Panc1 (cell line): ENCODE measurements at regions not wholly inside any gene's neighbourhood (a gene's known extent, or its start where the extent isn't known, plus 50 kb on each side); places are given as distances from the start of the nearest gene placed in this dataset.

Experiments
- ATAC-seq: fragments of 200-7000 bp; cut with Tn5 transposase; 2 replicates; pipeline ENCODE4 v1.9.1; 2020; ENCODE audit warnings: mild to moderate bottlenecking, moderate library complexity
- BruUV-seq: library from RNA; stranded (reverse); fragments of 400-500 nt; replicated peaks from 2 replicates; lab custom pipeline; 2021; lab: Mats Ljungman, UMichigan
- CTCF ChIA-PET: fragments of 300-600 bp; sonication (Branson Sonifier 250); formaldehyde crosslinking; loops from one replicate; lab custom pipeline; 2022; ENCODE audit warnings: antibody characterized with exemption; lab: Charles Lee
- POLR2A ChIA-PET: fragments of 300-600 bp; sonication (Branson Sonifier 250); formaldehyde crosslinking; loops from one replicate; lab custom pipeline; 2022; ENCODE audit warnings: antibody characterized with exemption; lab: Charles Lee
- DNase-seq: peaks from one replicate; pipeline ENCODE4 v3.0.0-alpha.2; 2010; ENCODE audit warnings: low read depth, low spot score
- H3K27ac ChIP-seq: 2 replicates; pipeline ENCODE4 v1.5.1; 2011; ENCODE audit warnings: mild to moderate bottlenecking, low read length, inconsistent platforms
- H3K27me3 ChIP-seq: fragments of 200-500 bp; sonication (Bioruptor generic); 2 replicates; pipeline ENCODE4 v1.6.0; 2014; ENCODE audit warnings: low read length, inconsistent platforms; ENCODE audit not compliant: control insufficient read depth, insufficient read depth
- H3K36me3 ChIP-seq: fragments of 200-500 bp; sonication (Bioruptor generic); 2 replicates; pipeline ENCODE4 v1.5.1; 2014; ENCODE audit warnings: inconsistent platforms, mild to moderate bottlenecking, low read length, moderate library complexity; ENCODE audit not compliant: control insufficient read depth, insufficient read depth
- H3K4me1 ChIP-seq: 2 replicates; pipeline ENCODE4 v1.5.1; 2011; ENCODE audit warnings: inconsistent platforms, mild to moderate bottlenecking, low read length, moderate library complexity; ENCODE audit not compliant: control insufficient read depth, insufficient read depth
- H3K4me3 ChIP-seq, 2 experiments: 2 replicates each; pipeline ENCODE4 v1.5.1; 2011 to 2012; ENCODE audit warnings: low read depth in 2 of 2, low read length in 2 of 2, mild to moderate bottlenecking in 2 of 2, inconsistent platforms in 1 of 2, moderate library complexity in 1 of 2
- H3K9me3 ChIP-seq: fragments of 200-500 bp; sonication (Bioruptor generic); 2 replicates; pipeline ENCODE4 v1.5.1; 2014; ENCODE audit warnings: low read depth, mild to moderate bottlenecking, inconsistent platforms, low read length, moderate library complexity; ENCODE audit not compliant: control insufficient read depth, insufficient read depth
- CTCF ChIP-seq: fragments of 450-650 bp; IDR thresholded peaks from 2 replicates; pipeline ENCODE4 v1.5.1; 2017; ENCODE audit warnings: mild to moderate bottlenecking
- POLR2AphosphoS5 ChIP-seq: IDR thresholded peaks from 2 replicates; pipeline ENCODE4 v1.6.1; 2012; ENCODE audit warnings: mild to moderate bottlenecking, low read depth, low read length, moderate library complexity
- REST ChIP-seq, 2 experiments: IDR thresholded peaks; 2 replicates each; pipeline ENCODE4 v1.6.1; 2011 to 2012; ENCODE audit warnings: low read depth in 2 of 2, control low read depth in 1 of 2, low read length in 1 of 2, mild to moderate bottlenecking in 1 of 2, moderate library complexity in 1 of 2; ENCODE audit not compliant: insufficient read depth in 1 of 2
- SIN3A ChIP-seq: IDR thresholded peaks from 2 replicates; pipeline ENCODE4 v1.6.1; 2012; ENCODE audit warnings: low read depth, mild to moderate bottlenecking, low read length, moderate library complexity, borderline replicate concordance; ENCODE audit not compliant: insufficient read depth
- TCF7L2 ChIP-seq: IDR thresholded peaks from 2 replicates; pipeline ENCODE4 v1.6.1; 2011; ENCODE audit warnings: mild to moderate bottlenecking, low read depth, low read length, inconsistent platforms
- in situ Hi-C: cut with HindIII; loops from 2 replicates; pipeline ENCODE4 v1.10.0; 2016; ENCODE audit warnings: low sequenced_read_pairs, low pct_unique_long_range_greater_than_20kb
- intact Hi-C: fragments of 100-400 bp; cut with micrococcal nuclease; formaldehyde crosslinking; loops from one replicate; pipeline ENCODE4 v1.10.0; 2022; ENCODE audit not compliant: unreplicated experiment

GRCh38 chr12:11581179-11581755 lies 68.2 kb upstream of the ETV6 start:
- BruUV-seq = no TSS peak
- H3K9me3 ChIP-seq = no peaks in the 10 kb centered on the region
- H3K4me1 ChIP-seq = no peaks in the 10 kb centered on the region
- no peak overlapping the region for H3K4me3 ChIP-seq
- in situ Hi-C loops = no loop called here
- no peaks in the 10 kb centered on the region for H3K36me3 ChIP-seq
- no peak overlapping the region for H3K27ac ChIP-seq
- ChIA-PET POLR2A (no interaction called here), CTCF (interaction anchor here (0.6 to 1.0 kb wide), 2 partner anchors 216 to 452 kb away, joined by 3 to 6 read pairs; no protein-coding TSS in a partner anchor)
- DNase-seq (peak; percentile 13), ATAC-seq (no peak)
- no peaks in the 10 kb centered on the region for H3K27me3 ChIP-seq
- intact Hi-C loops = loop anchor here (1.0 to 10.0 kb wide), 2 partner anchors 452 to 1124 kb away; no protein-coding TSS in a partner anchor
- TF ChIP-seq SIN3A (no peak), CTCF (peak; percentile 45; the same call in 1 of the 2 replicates)

GRCh38 chr12:11584221-11584855 lies 65.1 kb upstream of the ETV6 start:
- ChIA-PET POLR2A (no interaction called here), CTCF (no interaction called here)
- H3K27me3 ChIP-seq = no peaks in the 10 kb centered on the region
- intact Hi-C loops (loop anchor here (10.0 kb wide), 1 partner anchor 1120 kb away; no protein-coding TSS in a partner anchor), in situ Hi-C loops (no loop called here)
- H3K36me3 ChIP-seq = no peaks in the 10 kb centered on the region
- no peak for DNase-seq
- ATAC-seq = no peak
- no peak overlapping the region for H3K4me3 ChIP-seq
- no peak overlapping the region for H3K27ac ChIP-seq
- BruUV-seq = no TSS peak
- TF ChIP-seq REST (IDR thresholded peaks at IDR 0.05; ENCODE audit: insufficient read depth in 1 of 2, low read depth in 2 of 2, low read length in 1 of 2) (no peak), POLR2AphosphoS5 (no peak), CTCF (no peak), SIN3A (no peak), TCF7L2 (no peak)
- no peaks in the 10 kb centered on the region for H3K9me3 ChIP-seq
- H3K4me1 ChIP-seq = no peaks in the 10 kb centered on the region
